ENCODE measurements at regions not wholly inside any gene's neighbourhood (a gene's known extent, or its start where the extent isn't known, plus 50 kb on each side); places are given as distances from the start of the nearest gene placed in this dataset.
A peak's percentile ranks its signal among the peaks of the same experiment; 100 is the strongest.

GRCh38 chr21:15431053-15431452 lies 298.7 kb upstream of the USP25 start:
- H3K27ac Mint-ChIP-seq = no peak overlapping the region
- DNase-seq (ENCODE audit: low spot score) = no peak
- no peaks in the 10 kb centered on the region for H3K4me1 Mint-ChIP-seq

GRCh38 chr21:15433091-15433490 lies 296.7 kb upstream of the USP25 start:
- H3K4me2 ChIP-seq = no peak overlapping the region
- no peaks in the 10 kb centered on the region for H3K79me2 ChIP-seq (replicated peaks; ENCODE audit: insufficient read depth)
- H3F3A ChIP-seq (replicated peaks; ENCODE audit: low read depth) = no peaks in the 10 kb centered on the region
- H3K27ac ChIP-seq (ENCODE audit: low read depth) = no peak overlapping the region
- no peak for DNase-seq (ENCODE audit: low spot score)
- H4K20me1 ChIP-seq (replicated peaks; ENCODE audit: insufficient read depth) = no peaks in the 10 kb centered on the region
- Mint-ChIP-seq H3K4me1 (peaks cover 8% of the 10 kb centered on the region; the same call in 2 of the 3 replicates), H3K9me3 (peaks cover 3% of the 10 kb centered on the region; the same call in 2 of the 3 replicates), H3K27ac (no peak overlapping the region), H3K36me3 (ENCODE audit: low read depth) (peaks cover 6% of the 10 kb centered on the region; the same call in 1 of the 3 replicates), H3K27me3 (ENCODE audit: insufficient read depth, low read depth, poor library complexity) (no peaks in the 10 kb centered on the region), H3K4me3 (no peak overlapping the region)
- no peaks in the 10 kb centered on the region; the same call in 1 of the 2 replicates for H3K4me1 ChIP-seq (ENCODE audit: insufficient read depth)
- no peaks in the 10 kb centered on the region for H3K36me3 ChIP-seq (ENCODE audit: insufficient read depth)
- no peak overlapping the region for H3K4me3 ChIP-seq
- H2AFZ ChIP-seq = no peak overlapping the region
- peaks cover 10% of the 10 kb centered on the region; the same call in 1 of the 2 replicates for H3K9me2 ChIP-seq (ENCODE audit: insufficient read depth)
- ATAC-seq = no peak
- no peaks in the 10 kb centered on the region for H3K27me3 ChIP-seq (ENCODE audit: insufficient read depth)
- TF ChIP-seq, protein P1, sequence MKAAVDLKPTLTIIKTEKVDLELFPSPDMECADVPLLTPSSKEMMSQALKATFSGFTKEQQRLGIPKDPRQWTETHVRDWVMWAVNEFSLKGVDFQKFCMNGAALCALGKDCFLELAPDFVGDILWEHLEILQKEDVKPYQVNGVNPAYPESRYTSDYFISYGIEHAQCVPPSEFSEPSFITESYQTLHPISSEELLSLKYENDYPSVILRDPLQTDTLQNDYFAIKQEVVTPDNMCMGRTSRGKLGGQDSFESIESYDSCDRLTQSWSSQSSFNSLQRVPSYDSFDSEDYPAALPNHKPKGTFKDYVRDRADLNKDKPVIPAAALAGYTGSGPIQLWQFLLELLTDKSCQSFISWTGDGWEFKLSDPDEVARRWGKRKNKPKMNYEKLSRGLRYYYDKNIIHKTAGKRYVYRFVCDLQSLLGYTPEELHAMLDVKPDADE (IDR thresholded peaks at IDR 0.05) = no peak
- TF ChIP-seq STAT1 (IDR thresholded peaks at IDR 0.05; ENCODE audit: unreplicated experiment) (no peak), ZNF462 (CRISPR knock-in tag; IDR thresholded peaks at IDR 0.05) (no peak), ZNF331 (CRISPR knock-in tag; IDR thresholded peaks at IDR 0.05; ENCODE audit: low read depth) (no peak), REST (IDR thresholded peaks at IDR 0.05; ENCODE audit: unreplicated experiment) (no peak), CREB1 (CRISPR knock-in tag; IDR thresholded peaks at IDR 0.05; ENCODE audit: low read depth) (no peak)

More at GRCh38 chr21:15431053-15431452, 298.7 kb upstream of the USP25 start:
- H3K27ac ChIP-seq (ENCODE audit: low read depth) = no peak overlapping the region
- Mint-ChIP-seq H3K36me3 (ENCODE audit: low read depth) (peaks cover 8% of the 10 kb centered on the region; the same call in 1 of the 3 replicates), H3K9me3 (peaks cover 3% of the 10 kb centered on the region; the same call in 2 of the 3 replicates), H3K4me3 (no peak overlapping the region), H3K27me3 (ENCODE audit: insufficient read depth, low read depth, poor library complexity) (no peaks in the 10 kb centered on the region)
- no peaks in the 10 kb centered on the region for H3K79me2 ChIP-seq (replicated peaks; ENCODE audit: insufficient read depth)
- no peaks in the 10 kb centered on the region for H3F3A ChIP-seq (replicated peaks; ENCODE audit: low read depth)
- H4K20me1 ChIP-seq (replicated peaks; ENCODE audit: insufficient read depth) = no peaks in the 10 kb centered on the region
- H3K4me1 ChIP-seq (ENCODE audit: insufficient read depth) = no peaks in the 10 kb centered on the region; the same call in 1 of the 2 replicates
- no peak; the same call in 2 of the 3 replicates for ATAC-seq
- TF ChIP-seq, protein P2, sequence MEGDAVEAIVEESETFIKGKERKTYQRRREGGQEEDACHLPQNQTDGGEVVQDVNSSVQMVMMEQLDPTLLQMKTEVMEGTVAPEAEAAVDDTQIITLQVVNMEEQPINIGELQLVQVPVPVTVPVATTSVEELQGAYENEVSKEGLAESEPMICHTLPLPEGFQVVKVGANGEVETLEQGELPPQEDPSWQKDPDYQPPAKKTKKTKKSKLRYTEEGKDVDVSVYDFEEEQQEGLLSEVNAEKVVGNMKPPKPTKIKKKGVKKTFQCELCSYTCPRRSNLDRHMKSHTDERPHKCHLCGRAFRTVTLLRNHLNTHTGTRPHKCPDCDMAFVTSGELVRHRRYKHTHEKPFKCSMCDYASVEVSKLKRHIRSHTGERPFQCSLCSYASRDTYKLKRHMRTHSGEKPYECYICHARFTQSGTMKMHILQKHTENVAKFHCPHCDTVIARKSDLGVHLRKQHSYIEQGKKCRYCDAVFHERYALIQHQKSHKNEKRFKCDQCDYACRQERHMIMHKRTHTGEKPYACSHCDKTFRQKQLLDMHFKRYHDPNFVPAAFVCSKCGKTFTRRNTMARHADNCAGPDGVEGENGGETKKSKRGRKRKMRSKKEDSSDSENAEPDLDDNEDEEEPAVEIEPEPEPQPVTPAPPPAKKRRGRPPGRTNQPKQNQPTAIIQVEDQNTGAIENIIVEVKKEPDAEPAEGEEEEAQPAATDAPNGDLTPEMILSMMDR (conservative IDR thresholded peaks at IDR 0.05; ENCODE audit: low read depth in 2 of 2) = peak in 1 of 2 experiments; percentile 27; a peak in 1 of 4 replicates
- TF ChIP-seq ZNF114 (CRISPR knock-in tag; IDR thresholded peaks at IDR 0.05) = no peak
- H3K27me3 ChIP-seq (ENCODE audit: insufficient read depth) = no peaks in the 10 kb centered on the region
- H3K9me2 ChIP-seq (ENCODE audit: insufficient read depth) = peaks cover 10% of the 10 kb centered on the region; the same call in 1 of the 2 replicates
- H3K36me3 ChIP-seq (ENCODE audit: insufficient read depth) = no peaks in the 10 kb centered on the region
- no peak overlapping the region for H2AFZ ChIP-seq
- no peak overlapping the region for H3K4me3 ChIP-seq
- no peak overlapping the region for H3K4me2 ChIP-seq

Data from GM23338 (cell line).